Endothelial cell of umbilical vein (primary cell): ENCODE measurements at regions not wholly inside any gene's neighbourhood (a gene's known extent, or its start where the extent isn't known, plus 50 kb on each side); places are given as distances from the start of the nearest gene placed in this dataset.

Experiments used
- BruUV-seq: library from RNA; stranded (reverse); fragments of 400-500 nt; replicated peaks from 2 replicates; lab custom pipeline; 2021; lab: Mats Ljungman, UMichigan
- CTCF ChIA-PET: fragments of 300-600, 350-600 bp; sonication (Branson Sonifier 250); formaldehyde crosslinking; loops from one replicate; lab custom pipeline; 2021; ENCODE audit warnings: antibody characterized with exemption, inconsistent platforms; lab: Charles Lee
- POLR2A ChIA-PET: fragments of 300-600, 350-600 bp; sonication (Branson Sonifier 250); formaldehyde crosslinking; loops from one replicate; lab custom pipeline; 2021; ENCODE audit warnings: antibody characterized with exemption, inconsistent platforms; lab: Charles Lee
- DNase-seq: peaks from one replicate; pipeline ENCODE4 v3.0.0-alpha.2; 2011; ENCODE audit warnings: low read depth, low spot score
- FAIRE-seq: peaks from 2 replicates; lab custom pipeline; 2011; peaks lifted over from hg19 to GRCh38; lab: Jason Lieb, UNC
- H2AFZ ChIP-seq: 2 replicates; pipeline ENCODE4 v1.6.0; 2012; ENCODE audit warnings: low read depth, low read length, control low read depth, inconsistent platforms
- H3K27ac ChIP-seq: 2 replicates; pipeline ENCODE4 v1.5.1; 2011; ENCODE audit warnings: low read depth, mild to moderate bottlenecking, control low read depth, low read length, moderate library complexity; ENCODE audit not compliant: insufficient read depth
- H3K27me3 ChIP-seq, 2 experiments: 2 replicates each; pipeline versions ENCODE4 v1.6.0 to v1.6.1; 2011; ENCODE audit warnings: low read length in 2 of 2, mixed read lengths in 1 of 2; ENCODE audit not compliant: control insufficient read depth in 2 of 2, insufficient read depth in 2 of 2
- H3K36me3 ChIP-seq, 2 experiments: 2 replicates in 1 of 2; 3 replicates in 1 of 2; pipeline ENCODE4 v1.5.1; 2011; ENCODE audit warnings: low read length in 2 of 2, mild to moderate bottlenecking in 1 of 2, moderate library complexity in 1 of 2; ENCODE audit not compliant: control insufficient read depth in 2 of 2, insufficient read depth in 2 of 2; ENCODE audit errors: extremely low read depth in 1 of 2
- H3K4me1 ChIP-seq: 3 replicates; pipeline ENCODE4 v1.5.1; 2011; ENCODE audit warnings: mild to moderate bottlenecking, low read length; ENCODE audit not compliant: control insufficient read depth, insufficient read depth; ENCODE audit errors: extremely low read depth
- H3K4me2 ChIP-seq: 2 replicates; pipeline ENCODE4 v1.6.1; 2011; ENCODE audit warnings: low read length, control low read depth, mixed read lengths; ENCODE audit not compliant: insufficient read depth
- H3K4me3 ChIP-seq, 3 experiments: fragments of 200-600 bp in 1 of 3; sonication (generic), shearing (Covaris generic) in 1 of 3; replicated peaks in 1 of 3; 2 replicates each; pipeline ENCODE4 v1.5.1; 2011 to 2016; ENCODE audit warnings: control low read depth in 3 of 3, low read length in 3 of 3, mild to moderate bottlenecking in 2 of 3, inconsistent platforms in 1 of 3, low read depth in 1 of 3, moderate library complexity in 1 of 3; ENCODE audit not compliant: insufficient read depth in 1 of 3
- H3K79me2 ChIP-seq: 2 replicates; pipeline ENCODE4 v1.6.0; 2012; ENCODE audit warnings: low read length, inconsistent platforms; ENCODE audit not compliant: control insufficient read depth, insufficient read depth
- H3K9ac ChIP-seq: replicated peaks from 2 replicates; pipeline ENCODE3; 2011; ENCODE audit warnings: low read length, control low read depth; ENCODE audit not compliant: insufficient read depth; ENCODE audit errors: extremely low read depth
- H3K9me1 ChIP-seq: replicated peaks from 3 replicates; pipeline ENCODE4 v1.6.0; 2011; ENCODE audit warnings: mild to moderate bottlenecking, low read length; ENCODE audit not compliant: control insufficient read depth, insufficient read depth; ENCODE audit errors: extremely low read depth
- H3K9me3 ChIP-seq: replicated peaks from 2 replicates; pipeline ENCODE4 v1.5.1; 2012; ENCODE audit warnings: low read length, inconsistent platforms; ENCODE audit not compliant: control insufficient read depth, insufficient read depth
- H4K20me1 ChIP-seq: replicated peaks from 2 replicates; pipeline ENCODE3; 2011; ENCODE audit warnings: mild to moderate bottlenecking, low read length; ENCODE audit not compliant: control insufficient read depth, insufficient read depth; ENCODE audit errors: extremely low read depth
- EZH2 ChIP-seq: IDR thresholded peaks from 2 replicates; pipeline ENCODE4 v1.6.1; 2012; ENCODE audit warnings: borderline replicate concordance, low read depth, mild to moderate bottlenecking, moderate library complexity, low read length, inconsistent platforms; ENCODE audit not compliant: severe bottlenecking
- FOS ChIP-seq: IDR thresholded peaks from 2 replicates; pipeline ENCODE4 v1.6.1; 2011; ENCODE audit warnings: mild to moderate bottlenecking, low read length, moderate library complexity, borderline replicate concordance; ENCODE audit not compliant: insufficient read depth
- JUN ChIP-seq: IDR thresholded peaks from 2 replicates; pipeline ENCODE4 v1.6.1; 2011; ENCODE audit warnings: borderline replicate concordance, low read depth; ENCODE audit not compliant: insufficient read length, insufficient read depth
- POLR2A ChIP-seq: IDR thresholded peaks from 2 replicates; pipeline ENCODE4 v1.6.1; 2012; ENCODE audit warnings: low read depth, mild to moderate bottlenecking, control low read depth, low read length
- POLR2AphosphoS5 ChIP-seq: IDR thresholded peaks from 2 replicates; pipeline ENCODE4 v1.6.1; 2012; ENCODE audit warnings: low read depth, mild to moderate bottlenecking, control low read depth, low read length, moderate library complexity; ENCODE audit not compliant: insufficient read depth
- dilution Hi-C: fragments of 300-500 bp; cut with MboI; formaldehyde crosslinking; loops from one replicate; pipeline ENCODE4 v1.15.0; 2019; ENCODE audit warnings: low sequenced_read_pairs; ENCODE audit not compliant: extremely low pct_ligation_motif_present
- intact Hi-C: fragments of 100-400 bp; cut with micrococcal nuclease; formaldehyde crosslinking; loops from one replicate; pipeline ENCODE4 v1.10.0; 2022
- TF ChIP-seq, protein P1 (sequence below): IDR thresholded peaks from 2 replicates; pipeline ENCODE4 v1.6.1; 2011; ENCODE audit not compliant: insufficient read depth, insufficient read length
- TF ChIP-seq, protein P2 (sequence below), 2 donors: IDR thresholded peaks; 1 replicate in 1 of 2; 2 replicates in 1 of 2; pipeline ENCODE4 v1.5.1; 2011; ENCODE audit warnings: low read length in 2 of 2, mild to moderate bottlenecking in 2 of 2, moderate library complexity in 2 of 2, control low read depth in 1 of 2, inconsistent platforms in 1 of 2, low read depth in 1 of 2; ENCODE audit not compliant: insufficient read depth in 1 of 2; ENCODE audit errors: extremely low read depth in 1 of 2

DNA sequence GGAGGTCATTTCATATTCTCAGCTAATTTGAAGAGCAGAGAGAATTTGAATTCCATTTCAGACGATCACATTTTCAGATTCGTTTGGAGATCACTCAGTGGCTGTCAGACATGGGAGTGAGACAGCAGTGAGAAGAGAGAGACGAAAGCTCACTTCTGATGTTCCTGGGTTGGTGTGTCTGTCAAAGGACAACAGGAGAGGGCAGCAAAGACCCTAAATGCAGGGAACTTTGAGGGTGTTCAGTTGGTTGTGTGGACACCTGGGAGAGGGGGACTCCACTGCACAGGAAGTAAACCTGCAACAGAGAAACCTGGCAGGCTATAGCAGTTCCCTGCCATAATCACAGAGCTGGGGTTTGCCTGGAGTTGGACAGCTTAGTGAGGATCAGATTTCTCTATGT lies 675.1 kb downstream of the SQOR start:
- dilution Hi-C loops (no loop called here), intact Hi-C loops (loop anchor here (5.0 kb wide), 2 partner anchors 717 to 1977 kb away; no protein-coding TSS in a partner anchor)
- Histone ChIP-seq H3K9me1 (no peaks in the 10 kb centered on the region), H3K36me3 (no peaks in the 10 kb centered on the region), H3K27ac (no peak overlapping the region), H4K20me1 (no peaks in the 10 kb centered on the region), H3K27me3 (no peaks in the 10 kb centered on the region), H2AFZ (no peak overlapping the region), H3K4me1 (no peaks in the 10 kb centered on the region), H3K4me2 (no peak overlapping the region), H3K4me3 (no peak overlapping the region), H3K79me2 (no peaks in the 10 kb centered on the region), H3K9me3 (no peaks in the 10 kb centered on the region), H3K9ac (no peak overlapping the region)
- ChIA-PET CTCF (interaction anchor here (1.2 to 3.7 kb wide), 2 partner anchors 218 to 515 kb away, joined by 3 to 48 read pairs; no protein-coding TSS in a partner anchor), POLR2A (no interaction called here)
- DNase-seq (no peak), FAIRE-seq (no peak)
- BruUV-seq = no TSS peak
- TF ChIP-seq FOS (no peak), JUN (no peak), POLR2A (no peak), EZH2 (no peak), POLR2AphosphoS5 (no peak)
- TF ChIP-seq, protein P1, sequence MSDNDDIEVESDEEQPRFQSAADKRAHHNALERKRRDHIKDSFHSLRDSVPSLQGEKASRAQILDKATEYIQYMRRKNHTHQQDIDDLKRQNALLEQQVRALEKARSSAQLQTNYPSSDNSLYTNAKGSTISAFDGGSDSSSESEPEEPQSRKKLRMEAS = no peak
- TF ChIP-seq, protein P2, sequence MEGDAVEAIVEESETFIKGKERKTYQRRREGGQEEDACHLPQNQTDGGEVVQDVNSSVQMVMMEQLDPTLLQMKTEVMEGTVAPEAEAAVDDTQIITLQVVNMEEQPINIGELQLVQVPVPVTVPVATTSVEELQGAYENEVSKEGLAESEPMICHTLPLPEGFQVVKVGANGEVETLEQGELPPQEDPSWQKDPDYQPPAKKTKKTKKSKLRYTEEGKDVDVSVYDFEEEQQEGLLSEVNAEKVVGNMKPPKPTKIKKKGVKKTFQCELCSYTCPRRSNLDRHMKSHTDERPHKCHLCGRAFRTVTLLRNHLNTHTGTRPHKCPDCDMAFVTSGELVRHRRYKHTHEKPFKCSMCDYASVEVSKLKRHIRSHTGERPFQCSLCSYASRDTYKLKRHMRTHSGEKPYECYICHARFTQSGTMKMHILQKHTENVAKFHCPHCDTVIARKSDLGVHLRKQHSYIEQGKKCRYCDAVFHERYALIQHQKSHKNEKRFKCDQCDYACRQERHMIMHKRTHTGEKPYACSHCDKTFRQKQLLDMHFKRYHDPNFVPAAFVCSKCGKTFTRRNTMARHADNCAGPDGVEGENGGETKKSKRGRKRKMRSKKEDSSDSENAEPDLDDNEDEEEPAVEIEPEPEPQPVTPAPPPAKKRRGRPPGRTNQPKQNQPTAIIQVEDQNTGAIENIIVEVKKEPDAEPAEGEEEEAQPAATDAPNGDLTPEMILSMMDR (IDR thresholded peaks at IDR 0.05; ENCODE audit: extremely low read depth in 1 of 2, insufficient read depth in 1 of 2, low read depth in 1 of 2, low read length in 2 of 2) = no peak
